Dendritic cell treated with granulocyte-macrophage colony-stimulating factor and Interleukin-4, amounts not matched to agents 40 ng/mL and 50 ng/mL, for 4 days (primary cell): ENCODE measurements at regions not wholly inside any gene's neighbourhood (a gene's known extent, or its start where the extent isn't known, plus 50 kb on each side); places are given as distances from the start of the nearest gene placed in this dataset.
"Not testable (repeated sequence)": the region's sequence is repeated elsewhere in the genome, so short reads cannot be mapped to it uniquely, and the experiment has no call there.

Source experiments
- H3K27ac Mint-ChIP-seq: one replicate; pipeline ENCODE4 v1.8.0; 2022; ENCODE audit warnings: mild to moderate bottlenecking, mixed read lengths
- H3K27me3 Mint-ChIP-seq: one replicate; pipeline ENCODE4 v1.8.0; 2022; ENCODE audit warnings: mild to moderate bottlenecking, mixed read lengths
- H3K36me3 Mint-ChIP-seq: one replicate; pipeline ENCODE4 v1.8.0; 2022; ENCODE audit warnings: low read depth, mixed read lengths
- H3K4me1 Mint-ChIP-seq: one replicate; pipeline ENCODE4 v1.8.0; 2022; ENCODE audit warnings: low read depth, mixed read lengths
- H3K4me3 Mint-ChIP-seq: one replicate; pipeline ENCODE4 v1.8.0; 2022; ENCODE audit warnings: mild to moderate bottlenecking, moderate library complexity, mixed read lengths
- H3K9me3 Mint-ChIP-seq: one replicate; pipeline ENCODE4 v1.8.0; 2022; ENCODE audit warnings: mixed read lengths
- intact Hi-C: fragments of 100-400 bp; cut with micrococcal nuclease; formaldehyde crosslinking; loops from one replicate; pipeline ENCODE4 v1.15.0; 2022

GRCh38 chr11:127800989-127801688 is 786.2 kb downstream of the ETS1 start:
- Mint-ChIP-seq H3K4me3 (no peak overlapping the region), H3K9me3 (no peaks in the 10 kb centered on the region), H3K27me3 (no peaks in the 10 kb centered on the region), H3K4me1 (no peaks in the 10 kb centered on the region), H3K27ac (no peak overlapping the region), H3K36me3 (no peaks in the 10 kb centered on the region)
- intact Hi-C loops = no loop called here

GRCh38 chr11:127795326-127795725 is 792.0 kb downstream of the ETS1 start:
- intact Hi-C loops = no loop called here
- Mint-ChIP-seq H3K4me1 (no peaks in the 10 kb centered on the region), H3K27ac (no peak overlapping the region), H3K27me3 (no peaks in the 10 kb centered on the region), H3K4me3 (no peak overlapping the region), H3K36me3 (no peaks in the 10 kb centered on the region), H3K9me3 (no peaks in the 10 kb centered on the region)

GRCh38 chr11:127791844-127792243 is 791.3 kb upstream of the KIRREL3 start:
- Mint-ChIP-seq H3K27me3 (no peaks in the 10 kb centered on the region), H3K27ac (no peak overlapping the region), H3K4me1 (peaks cover 4% of the 10 kb centered on the region), H3K36me3 (no peaks in the 10 kb centered on the region), H3K9me3 (peaks cover 6% of the 10 kb centered on the region), H3K4me3 (no peak overlapping the region)
- intact Hi-C loops = no loop called here

- H3K36me3 Mint-ChIP-seq = no peaks in the 10 kb centered on the region
- peaks cover 8% of the 10 kb centered on the region for H3K4me1 Mint-ChIP-seq
- intact Hi-C loops = no loop called here
- no peak overlapping the region for H3K27ac Mint-ChIP-seq
- H3K4me3 Mint-ChIP-seq = no peak overlapping the region
- no peaks in the 10 kb centered on the region for H3K27me3 Mint-ChIP-seq
- H3K9me3 Mint-ChIP-seq = peaks cover 18% of the 10 kb centered on the region
Measured at GRCh38 chr11:127790592-127790991, 790.0 kb upstream of the KIRREL3 start.

GRCh38 chr11:127789927-127790326 is 789.4 kb upstream of the KIRREL3 start:
- H3K36me3 Mint-ChIP-seq = no peaks in the 10 kb centered on the region
- no peak overlapping the region for H3K27ac Mint-ChIP-seq
- no peak overlapping the region for H3K4me3 Mint-ChIP-seq
- H3K27me3 Mint-ChIP-seq = no peaks in the 10 kb centered on the region
- H3K4me1 Mint-ChIP-seq = peaks cover 8% of the 10 kb centered on the region
- peaks cover 20% of the 10 kb centered on the region for H3K9me3 Mint-ChIP-seq
- intact Hi-C loops = no loop called here

- H3K27ac Mint-ChIP-seq, H3K4me3 Mint-ChIP-seq, H3K36me3 Mint-ChIP-seq, intact Hi-C loops, H3K9me3 Mint-ChIP-seq, H3K4me1 Mint-ChIP-seq, H3K27me3 Mint-ChIP-seq: not testable (repeated sequence)
Measured at GRCh38 chr11:127772938-127773337, 772.4 kb upstream of the KIRREL3 start.

- H3K36me3 Mint-ChIP-seq, H3K27me3 Mint-ChIP-seq, H3K27ac Mint-ChIP-seq, H3K4me1 Mint-ChIP-seq, H3K9me3 Mint-ChIP-seq, H3K4me3 Mint-ChIP-seq, intact Hi-C loops: not testable (repeated sequence)
Measured at GRCh38 chr11:127768931-127769330, 768.4 kb upstream of the KIRREL3 start.

- Mint-ChIP-seq H3K36me3 (no peaks in the 10 kb centered on the region), H3K4me3 (no peak overlapping the region), H3K27me3 (no peaks in the 10 kb centered on the region), H3K9me3 (no peaks in the 10 kb centered on the region), H3K27ac (no peak overlapping the region), H3K4me1 (no peaks in the 10 kb centered on the region)
- intact Hi-C loops = no loop called here
Measured at GRCh38 chr11:127766734-127767133, 766.2 kb upstream of the KIRREL3 start.

GRCh38 chr11:127738771-127739286 is 738.3 kb upstream of the KIRREL3 start:
- intact Hi-C loops = no loop called here
- no peaks in the 10 kb centered on the region for H3K27me3 Mint-ChIP-seq
- no peaks in the 10 kb centered on the region for H3K36me3 Mint-ChIP-seq
- H3K4me3 Mint-ChIP-seq = no peak overlapping the region
- no peaks in the 10 kb centered on the region for H3K4me1 Mint-ChIP-seq
- no peak overlapping the region for H3K27ac Mint-ChIP-seq
- no peaks in the 10 kb centered on the region for H3K9me3 Mint-ChIP-seq

- no peak overlapping the region for H3K27ac Mint-ChIP-seq
- H3K9me3 Mint-ChIP-seq = no peaks in the 10 kb centered on the region
- H3K36me3 Mint-ChIP-seq = no peaks in the 10 kb centered on the region
- H3K27me3 Mint-ChIP-seq = no peaks in the 10 kb centered on the region
- no peak overlapping the region for H3K4me3 Mint-ChIP-seq
- intact Hi-C loops = no loop called here
- H3K4me1 Mint-ChIP-seq = no peaks in the 10 kb centered on the region
Measured at GRCh38 chr11:127737499-127737898, 736.9 kb upstream of the KIRREL3 start.

- H3K27ac Mint-ChIP-seq = no peak overlapping the region
- no peaks in the 10 kb centered on the region for H3K27me3 Mint-ChIP-seq
- intact Hi-C loops = no loop called here
- no peaks in the 10 kb centered on the region for H3K36me3 Mint-ChIP-seq
- no peaks in the 10 kb centered on the region for H3K4me1 Mint-ChIP-seq
- no peak overlapping the region for H3K4me3 Mint-ChIP-seq
- H3K9me3 Mint-ChIP-seq = no peaks in the 10 kb centered on the region
Measured at GRCh38 chr11:127733552-127733951, 733.0 kb upstream of the KIRREL3 start.

- H3K27ac Mint-ChIP-seq = no peak overlapping the region
- H3K4me3 Mint-ChIP-seq = no peak overlapping the region
- no peaks in the 10 kb centered on the region for H3K4me1 Mint-ChIP-seq
- H3K9me3 Mint-ChIP-seq = no peaks in the 10 kb centered on the region
- no peaks in the 10 kb centered on the region for H3K27me3 Mint-ChIP-seq
- H3K36me3 Mint-ChIP-seq = no peaks in the 10 kb centered on the region
- intact Hi-C loops = no loop called here
Measured at GRCh38 chr11:127726367-127726766, 725.8 kb upstream of the KIRREL3 start.

GRCh38 chr11:127723714-127724113 is 723.1 kb upstream of the KIRREL3 start:
- H3K36me3 Mint-ChIP-seq = no peaks in the 10 kb centered on the region

GRCh38 chr11:127713226-127713625 is 712.7 kb upstream of the KIRREL3 start:
- no peaks in the 10 kb centered on the region for H3K27me3 Mint-ChIP-seq
- intact Hi-C loops = no loop called here
- H3K36me3 Mint-ChIP-seq = no peaks in the 10 kb centered on the region
- H3K9me3 Mint-ChIP-seq = peaks cover 17% of the 10 kb centered on the region
- no peaks in the 10 kb centered on the region for H3K4me1 Mint-ChIP-seq
- H3K27ac Mint-ChIP-seq = no peak overlapping the region
- no peak overlapping the region for H3K4me3 Mint-ChIP-seq

More at GRCh38 chr11:127723714-127724113, 723.1 kb upstream of the KIRREL3 start:
- Mint-ChIP-seq H3K27ac (no peak overlapping the region), H3K9me3 (no peaks in the 10 kb centered on the region), H3K4me1 (no peaks in the 10 kb centered on the region), H3K4me3 (no peak overlapping the region), H3K27me3 (no peaks in the 10 kb centered on the region)
- intact Hi-C loops = no loop called here

GRCh38 chr11:127711748-127712147 is 711.2 kb upstream of the KIRREL3 start:
- no peak overlapping the region for H3K4me3 Mint-ChIP-seq
- peaks cover 17% of the 10 kb centered on the region for H3K9me3 Mint-ChIP-seq
- intact Hi-C loops = no loop called here
- H3K27me3 Mint-ChIP-seq = no peaks in the 10 kb centered on the region
- no peaks in the 10 kb centered on the region for H3K36me3 Mint-ChIP-seq
- H3K4me1 Mint-ChIP-seq = no peaks in the 10 kb centered on the region
- H3K27ac Mint-ChIP-seq = no peak overlapping the region
